Prostate gland (tissue), 2 donors: ENCODE measurements at regions not wholly inside any gene's neighbourhood (a gene's known extent, or its start where the extent isn't known, plus 50 kb on each side); places are given as distances from the start of the nearest gene placed in this dataset.

ENCODE experiments used
- POLR2A ChIP-seq: fragments of 450-650 bp; IDR thresholded peaks from one replicate; pipeline ENCODE4 v1.6.1; 2016; ENCODE audit warnings: antibody characterized with exemption, mild to moderate bottlenecking
- POLR2AphosphoS5 ChIP-seq: sonication (generic); formaldehyde crosslinking; IDR thresholded peaks from one replicate; pipeline ENCODE4 v1.6.1; 2017; ENCODE audit warnings: antibody characterized with exemption
- TF ChIP-seq, protein P1 (sequence below), 4 experiments: fragments of 200-600 bp in 2 of 4; fragments of 450-650 bp in 2 of 4; sonication (generic) in 2 of 4; IDR thresholded peaks; 1 replicate in 3 of 4; 2 replicates in 1 of 4; pipeline ENCODE4 v1.5.1; 2016 to 2019; ENCODE audit warnings: antibody characterized with exemption in 4 of 4, mild to moderate bottlenecking in 2 of 4, moderate library complexity in 2 of 4

DNA sequence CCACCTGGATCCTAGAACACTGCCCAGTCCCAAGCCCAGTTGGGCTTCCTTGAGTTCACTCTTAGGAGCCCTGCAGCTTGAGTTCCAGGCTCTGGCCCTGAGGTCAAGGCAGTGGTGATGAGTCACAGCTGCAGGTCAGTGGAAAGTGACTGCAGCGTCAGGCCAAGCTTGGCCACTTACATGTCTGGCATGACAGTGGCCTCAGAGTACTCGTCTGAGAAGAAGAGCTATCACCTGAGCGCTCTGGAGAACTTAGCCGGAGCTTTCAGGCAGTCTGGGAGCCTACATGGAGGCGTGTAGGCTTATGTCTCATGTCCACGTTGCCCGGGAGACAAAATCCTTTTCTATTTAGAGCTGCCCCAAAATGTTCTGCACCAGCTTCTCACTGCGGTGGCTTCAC lies 75.6 kb downstream of the ARL6IP4 start:
- TF ChIP-seq, protein P1, sequence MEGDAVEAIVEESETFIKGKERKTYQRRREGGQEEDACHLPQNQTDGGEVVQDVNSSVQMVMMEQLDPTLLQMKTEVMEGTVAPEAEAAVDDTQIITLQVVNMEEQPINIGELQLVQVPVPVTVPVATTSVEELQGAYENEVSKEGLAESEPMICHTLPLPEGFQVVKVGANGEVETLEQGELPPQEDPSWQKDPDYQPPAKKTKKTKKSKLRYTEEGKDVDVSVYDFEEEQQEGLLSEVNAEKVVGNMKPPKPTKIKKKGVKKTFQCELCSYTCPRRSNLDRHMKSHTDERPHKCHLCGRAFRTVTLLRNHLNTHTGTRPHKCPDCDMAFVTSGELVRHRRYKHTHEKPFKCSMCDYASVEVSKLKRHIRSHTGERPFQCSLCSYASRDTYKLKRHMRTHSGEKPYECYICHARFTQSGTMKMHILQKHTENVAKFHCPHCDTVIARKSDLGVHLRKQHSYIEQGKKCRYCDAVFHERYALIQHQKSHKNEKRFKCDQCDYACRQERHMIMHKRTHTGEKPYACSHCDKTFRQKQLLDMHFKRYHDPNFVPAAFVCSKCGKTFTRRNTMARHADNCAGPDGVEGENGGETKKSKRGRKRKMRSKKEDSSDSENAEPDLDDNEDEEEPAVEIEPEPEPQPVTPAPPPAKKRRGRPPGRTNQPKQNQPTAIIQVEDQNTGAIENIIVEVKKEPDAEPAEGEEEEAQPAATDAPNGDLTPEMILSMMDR (IDR thresholded peaks at IDR 0.05) = no peak
- no peak for TF ChIP-seq POLR2AphosphoS5
- no peak for TF ChIP-seq POLR2A
